ENCODE measurements at regions not wholly inside any gene's neighbourhood (a gene's known extent, or its start where the extent isn't known, plus 50 kb on each side); places are given as distances from the start of the nearest gene placed in this dataset.

- Histone ChIP-seq H3K4me3 (ENCODE audit: low read depth, low read length) (no peak overlapping the region), H3K27me3 (replicated peaks) (no peaks in the 10 kb centered on the region), H3K27ac (no peak overlapping the region), H3K36me3 (replicated peaks) (no peaks in the 10 kb centered on the region)
- DNase-seq: no peak
- TF ChIP-seq CTCF (IDR thresholded peaks at IDR 0.05; ENCODE audit: low read depth, low read length, missing control alignments): no peak
- in situ Hi-C loops (cut with HindIII; ENCODE audit: low pct_ligation_motif_present, low sequenced_read_pairs): no loop called here
Measured at GRCh38 chr2:144989579-144990270, 469.8 kb upstream of the ZEB2 start.

GRCh38 chr2:144988591-144988990 is 468.7 kb upstream of the ZEB2 start:
- no peak for DNase-seq
- Histone ChIP-seq H3K36me3 (replicated peaks) (no peaks in the 10 kb centered on the region), H3K27me3 (replicated peaks) (no peaks in the 10 kb centered on the region), H3K4me3 (ENCODE audit: low read depth, low read length) (no peak overlapping the region), H3K27ac (no peak overlapping the region)
- in situ Hi-C loops (cut with HindIII; ENCODE audit: low pct_ligation_motif_present, low sequenced_read_pairs): no loop called here
- TF ChIP-seq CTCF (IDR thresholded peaks at IDR 0.05; ENCODE audit: low read depth, low read length, missing control alignments): no peak

- TF ChIP-seq CTCF (IDR thresholded peaks at IDR 0.05; ENCODE audit: low read depth, low read length, missing control alignments): no peak
- H3K36me3 ChIP-seq (replicated peaks): no peaks in the 10 kb centered on the region
- in situ Hi-C loops (cut with HindIII; ENCODE audit: low pct_ligation_motif_present, low sequenced_read_pairs): no loop called here
Measured at GRCh38 chr2:144986691-144987090, 466.8 kb upstream of the ZEB2 start.

GRCh38 chr2:144984038-144984437 is 464.1 kb upstream of the ZEB2 start:
- Histone ChIP-seq H3K27me3 (replicated peaks) (no peaks in the 10 kb centered on the region), H3K4me3 (ENCODE audit: low read depth, low read length) (no peak overlapping the region), H3K27ac (no peak overlapping the region), H3K36me3 (replicated peaks) (no peaks in the 10 kb centered on the region)
- no peak for TF ChIP-seq CTCF (IDR thresholded peaks at IDR 0.05; ENCODE audit: low read depth, low read length, missing control alignments)
- in situ Hi-C loops (cut with HindIII; ENCODE audit: low pct_ligation_motif_present, low sequenced_read_pairs): no loop called here
- no peak for DNase-seq

More at GRCh38 chr2:144986691-144987090, 466.8 kb upstream of the ZEB2 start:
- Histone ChIP-seq H3K27me3 (replicated peaks) (no peaks in the 10 kb centered on the region), H3K4me3 (ENCODE audit: low read depth, low read length) (no peak overlapping the region), H3K27ac (no peak overlapping the region)
- DNase-seq: no peak

GRCh38 chr2:144983107-144983506 is 463.2 kb upstream of the ZEB2 start:
- in situ Hi-C loops (cut with HindIII; ENCODE audit: low pct_ligation_motif_present, low sequenced_read_pairs): no loop called here
- DNase-seq: no peak
- H3K27ac ChIP-seq: no peak overlapping the region
- TF ChIP-seq CTCF (IDR thresholded peaks at IDR 0.05; ENCODE audit: low read depth, low read length, missing control alignments): no peak
- H3K27me3 ChIP-seq (replicated peaks): no peaks in the 10 kb centered on the region
- H3K36me3 ChIP-seq (replicated peaks): no peaks in the 10 kb centered on the region
- no peak overlapping the region for H3K4me3 ChIP-seq (ENCODE audit: low read depth, low read length)

GRCh38 chr2:144982481-144982880 is 462.6 kb upstream of the ZEB2 start:
- H3K27me3 ChIP-seq (replicated peaks): no peaks in the 10 kb centered on the region
- no peak overlapping the region for H3K4me3 ChIP-seq (ENCODE audit: low read depth, low read length)
- in situ Hi-C loops (cut with HindIII; ENCODE audit: low pct_ligation_motif_present, low sequenced_read_pairs): no loop called here
- no peaks in the 10 kb centered on the region for H3K36me3 ChIP-seq (replicated peaks)
- TF ChIP-seq CTCF (IDR thresholded peaks at IDR 0.05; ENCODE audit: low read depth, low read length, missing control alignments): no peak
- no peak overlapping the region for H3K27ac ChIP-seq
- DNase-seq: no peak
